ENCODE measurements at regions not wholly inside any gene's neighbourhood (a gene's known extent, or its start where the extent isn't known, plus 50 kb on each side); places are given as distances from the start of the nearest gene placed in this dataset.

- TF ChIP-seq POLR2A (IDR thresholded peaks at IDR 0.05; ENCODE audit: low read length) (no peak), GATA1 (IDR thresholded peaks at IDR 0.05; ENCODE audit: low read depth, low read length) (no peak)
Measured at GRCh38 chr4:179200681-179201080, 1758.4 kb upstream of the AGA start.

Data from erythroblast (primary cell).